ENCODE measurements at regions not wholly inside any gene's neighbourhood (a gene's known extent, or its start where the extent isn't known, plus 50 kb on each side); places are given as distances from the start of the nearest gene placed in this dataset.

- no peak for DNase-seq
Measured at GRCh38 chr12:108043286-108043685, 85.8 kb upstream of the WSCD2 start.

DNA sequence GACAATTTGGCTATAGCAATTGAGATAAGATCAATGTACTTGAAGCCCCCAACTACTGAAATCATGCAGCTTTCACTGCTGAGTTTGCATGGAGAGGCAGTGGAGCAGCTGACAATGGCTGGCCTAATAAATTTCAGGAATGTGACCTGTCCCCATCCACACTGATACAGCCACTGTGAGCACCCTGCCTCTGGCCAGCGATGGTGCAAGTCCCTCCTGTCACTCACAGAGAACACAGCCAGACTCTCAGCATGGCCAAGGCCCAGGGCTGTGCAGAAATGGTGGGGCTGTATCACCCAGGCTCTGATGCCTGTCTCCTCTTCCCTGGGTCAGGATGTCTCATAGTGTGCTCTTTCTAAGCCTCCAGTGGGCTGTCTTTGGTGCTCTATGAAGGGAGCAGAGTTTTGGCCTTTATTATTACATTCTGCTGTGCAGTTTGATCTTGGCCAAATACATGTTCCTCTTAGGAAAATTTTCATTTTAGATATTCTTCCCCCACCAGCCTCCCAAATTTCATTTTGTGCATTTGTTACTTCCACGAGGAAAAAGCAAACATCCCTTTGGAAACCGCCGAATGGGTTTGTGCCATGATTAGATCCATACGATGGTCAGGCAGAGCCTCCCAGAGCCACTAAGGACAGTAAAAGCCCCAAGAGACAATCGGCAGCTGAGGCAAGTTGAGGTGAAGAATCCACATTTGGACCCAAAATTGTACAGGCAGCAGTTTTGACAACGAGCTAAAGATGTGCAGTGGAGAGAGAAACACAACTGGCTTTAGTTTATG lies 85.1 kb upstream of the WSCD2 start:
- no peak for DNase-seq

DNA sequence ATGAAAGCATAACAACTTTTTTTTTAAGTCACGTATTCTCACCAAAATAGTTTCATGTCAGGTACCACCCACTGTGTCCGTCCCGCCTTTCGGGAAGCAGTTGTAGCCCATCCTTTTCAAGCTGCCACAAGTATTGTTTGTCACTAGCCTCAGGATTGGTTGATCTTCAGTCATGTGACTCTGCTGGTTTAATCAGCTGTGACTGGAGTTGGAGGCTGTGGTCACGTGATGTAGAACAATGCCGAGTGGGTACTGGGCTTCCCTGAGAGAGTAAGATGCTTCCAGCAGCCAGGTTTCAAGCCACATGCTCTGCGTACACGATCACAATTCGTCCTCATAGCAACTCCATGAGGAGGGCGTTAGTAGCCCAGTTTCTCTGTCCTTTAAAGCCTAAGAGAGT lies 83.0 kb upstream of the WSCD2 start:
- DNase-seq: no peak

GRCh38 chr12:108046650-108047049 lies 82.4 kb upstream of the WSCD2 start:
- no peak for DNase-seq

GRCh38 chr12:108047071-108047550 lies 82.0 kb upstream of the WSCD2 start:
- DNase-seq: no peak

DNA sequence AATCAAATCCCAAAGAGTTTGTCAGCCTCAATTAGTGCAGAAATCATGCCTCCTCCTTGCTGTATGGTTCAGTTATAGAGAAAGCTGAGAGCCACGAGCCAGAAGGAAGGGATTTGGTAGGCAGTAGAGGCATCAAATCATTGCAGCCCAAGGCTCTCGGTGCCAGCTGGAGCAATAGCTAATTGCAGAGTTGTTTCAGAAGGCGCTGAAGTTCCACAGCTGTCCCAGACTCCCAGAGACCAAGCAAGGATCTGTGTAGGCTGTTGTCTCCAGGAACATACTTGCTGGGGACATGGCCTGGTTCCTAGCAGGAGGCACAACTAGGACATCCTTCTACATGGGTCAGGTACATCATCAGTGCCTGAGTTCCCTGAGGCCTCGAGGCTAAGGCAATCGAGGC lies 80.4 kb upstream of the WSCD2 start:
- no peak for DNase-seq

- no peak for DNase-seq
Measured at GRCh38 chr12:108050696-108051095, 78.4 kb upstream of the WSCD2 start.

DNA sequence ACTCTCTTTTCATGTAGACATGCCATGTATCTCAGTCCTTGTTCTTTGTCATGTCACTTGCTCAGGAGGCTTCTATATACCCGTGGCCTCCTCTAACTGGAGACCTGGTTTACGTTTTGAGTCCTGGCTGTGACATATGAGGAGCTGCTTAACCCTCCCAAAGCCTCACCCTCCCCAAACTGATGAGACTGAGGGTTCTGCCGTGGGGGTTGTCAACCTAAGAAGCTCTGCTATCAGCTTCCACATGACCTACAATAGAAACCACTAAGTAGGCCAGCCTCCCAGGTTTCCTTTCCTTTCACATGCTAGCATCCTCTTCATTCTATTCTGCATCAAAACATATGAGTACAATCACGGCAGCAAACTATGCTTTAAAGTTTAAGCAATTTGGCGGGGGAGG lies 76.8 kb upstream of the WSCD2 start:
- no peak for DNase-seq

- DNase-seq: no peak
Measured at GRCh38 chr12:108053512-108053911, 75.6 kb upstream of the WSCD2 start.

- DNase-seq: no peak
Measured at GRCh38 chr12:108054496-108054895, 74.6 kb upstream of the WSCD2 start.

DNA sequence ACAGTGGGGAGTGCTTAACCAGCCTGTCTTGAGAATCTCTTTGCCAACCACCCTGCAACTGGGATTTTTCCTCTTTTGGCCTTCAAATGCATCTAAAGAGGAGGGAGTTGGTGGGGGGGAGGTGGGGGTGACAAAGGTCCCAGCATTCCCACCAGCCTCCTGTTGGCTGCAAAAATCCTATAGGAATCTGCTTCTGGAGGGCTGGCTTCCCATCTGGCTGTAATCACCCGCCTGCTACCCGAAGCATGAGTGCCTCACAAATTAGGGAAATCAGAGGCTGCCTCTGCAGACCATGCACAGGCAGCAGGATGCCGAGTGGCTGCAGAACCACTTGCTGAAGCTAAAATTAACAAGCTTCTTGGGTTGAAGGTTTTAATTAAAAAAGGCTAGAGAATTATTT lies 73.9 kb upstream of the WSCD2 start:
- DNase-seq: no peak

DNA sequence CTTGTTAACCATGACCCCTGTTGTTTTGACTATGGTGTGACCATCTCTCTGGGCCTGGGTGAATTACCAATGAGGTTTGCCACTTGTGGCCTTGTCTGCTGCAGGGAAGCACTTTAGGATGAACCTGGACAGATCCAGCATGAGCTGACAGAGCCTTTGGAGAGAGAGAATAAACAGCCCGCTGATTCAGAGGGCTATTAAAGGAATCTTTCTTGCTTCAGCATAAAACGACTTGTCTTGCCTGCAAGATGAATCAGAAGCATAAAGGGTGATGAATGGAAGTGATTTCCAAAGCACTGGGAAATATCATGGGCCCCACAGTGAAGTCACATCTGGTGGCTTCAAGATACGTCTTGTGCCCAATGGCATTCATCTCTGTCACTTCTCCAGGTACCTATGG lies 69.0 kb upstream of the WSCD2 start:
- DNase-seq: no peak

GRCh38 chr12:108060903-108061302 lies 68.2 kb upstream of the WSCD2 start:
- DNase-seq: no peak

GRCh38 chr12:108063192-108063591 lies 65.9 kb upstream of the WSCD2 start:
- no peak for DNase-seq

DNA sequence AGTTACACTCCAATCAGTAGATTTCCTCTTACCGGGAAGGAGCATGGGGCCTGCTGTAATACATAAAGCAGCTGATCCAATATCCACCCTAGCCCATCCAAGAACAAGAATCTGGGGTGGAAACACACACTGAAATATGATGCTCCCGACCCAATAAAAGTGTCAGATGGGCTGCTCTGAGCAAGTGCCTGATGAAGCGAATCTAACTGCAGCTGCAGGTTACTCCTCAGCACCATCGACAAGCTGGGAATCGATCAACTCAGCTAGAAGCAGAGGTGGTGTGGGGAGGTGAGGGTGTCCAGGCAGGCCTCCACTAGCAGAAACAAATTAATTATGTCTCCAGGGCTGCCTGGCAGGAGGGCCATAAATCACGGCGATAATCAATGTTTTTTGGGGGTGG lies 64.0 kb upstream of the WSCD2 start:
- no peak for DNase-seq

DNA sequence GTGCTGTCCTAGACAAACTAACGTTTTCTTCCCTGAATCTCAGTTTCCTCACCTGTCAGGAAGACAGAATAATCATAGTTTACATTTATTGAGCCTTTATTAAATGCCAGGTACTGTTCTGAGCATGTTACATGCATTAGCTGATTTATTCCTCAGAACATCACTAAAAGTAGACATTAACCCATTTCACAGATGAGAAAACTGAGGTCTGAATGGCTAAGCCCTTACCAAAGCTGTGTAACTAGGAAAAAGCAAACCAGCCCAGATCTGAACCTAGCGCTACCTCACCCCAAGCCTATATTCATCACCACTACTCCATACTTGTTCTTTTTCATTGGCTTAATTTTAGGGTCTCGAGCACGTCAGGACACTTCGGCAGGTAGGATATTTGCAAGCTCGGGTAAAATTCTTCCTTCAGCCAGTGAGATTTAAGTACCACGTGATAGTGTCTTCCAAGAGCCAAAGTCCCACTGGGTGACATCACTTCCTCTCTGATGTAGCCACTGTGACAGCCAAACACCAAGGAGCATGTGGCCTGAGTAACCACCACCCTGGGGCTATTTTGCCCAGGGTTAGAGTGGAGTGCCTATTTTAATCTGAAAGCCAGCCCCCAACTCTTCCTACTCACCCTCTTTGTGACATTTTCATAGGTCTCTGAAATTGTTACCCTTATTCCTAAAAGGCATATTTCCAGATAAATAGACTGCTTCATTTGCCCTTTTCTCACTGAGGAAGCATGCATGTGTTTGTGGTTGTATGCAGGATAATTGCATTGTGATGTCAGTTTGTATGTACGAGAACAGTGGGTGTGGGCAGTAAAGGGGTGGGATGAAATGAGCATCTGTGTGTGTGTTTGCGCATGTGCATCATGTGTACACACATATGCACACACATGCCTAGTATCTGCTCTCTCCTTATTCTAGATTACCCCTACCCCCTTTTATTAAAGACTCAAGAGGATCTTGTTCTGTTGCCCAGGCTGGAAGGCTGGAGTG lies 62.2 kb upstream of the WSCD2 start:
- DNase-seq: no peak

DNA sequence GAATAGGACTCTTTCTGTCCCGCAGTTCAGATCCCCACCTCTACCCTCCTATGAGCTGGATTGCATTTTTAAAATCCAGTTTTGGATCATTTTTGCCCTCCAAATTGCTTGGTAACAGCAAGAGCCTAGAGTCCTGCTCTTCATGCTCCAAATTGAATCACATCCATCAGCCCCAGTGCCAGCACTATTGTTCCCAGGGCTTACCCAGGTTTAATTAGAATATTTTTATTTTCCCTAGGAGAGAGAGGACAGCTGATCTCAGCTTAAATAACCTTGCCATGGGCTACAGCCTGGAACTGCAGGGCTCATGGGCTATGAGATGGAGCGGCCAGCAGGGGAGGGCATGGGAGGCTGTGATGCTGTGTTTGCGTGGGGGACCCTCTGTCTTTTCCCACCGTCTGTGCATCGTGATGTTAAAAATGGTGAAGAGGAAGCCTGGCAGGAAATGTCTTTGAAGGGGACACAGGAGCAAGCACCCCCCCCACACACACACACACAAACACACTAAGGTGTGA lies 59.4 kb upstream of the WSCD2 start:
- DNase-seq: no peak

- DNase-seq: no peak
Measured at GRCh38 chr12:108075561-108075960, 53.5 kb upstream of the WSCD2 start.

DNA sequence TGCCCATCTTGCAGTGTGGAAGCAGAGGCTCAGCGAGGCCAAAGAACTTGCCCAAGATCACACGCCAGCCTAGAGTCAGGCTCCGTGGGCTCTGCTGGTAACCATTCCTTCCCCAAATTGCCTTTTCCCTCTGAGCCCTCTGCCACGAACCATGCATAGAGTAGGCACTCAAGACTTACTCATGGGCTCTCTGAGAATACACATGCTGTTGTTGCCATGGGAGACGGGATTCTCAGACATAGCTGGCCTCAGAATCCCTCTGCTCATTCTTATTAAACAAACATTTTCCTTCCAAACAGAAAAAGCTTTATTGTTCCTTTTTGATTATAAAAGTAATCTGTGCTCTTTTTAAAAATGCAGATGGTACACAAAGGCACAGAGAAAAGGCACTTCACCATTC lies 52.5 kb upstream of the WSCD2 start:
- no peak for DNase-seq

GRCh38 chr12:108078428-108078827 lies 50.7 kb upstream of the WSCD2 start:
- DNase-seq: no peak
